Naive thymus-derived CD8-positive, alpha-beta T cell (primary cell): ENCODE measurements at regions not wholly inside any gene's neighbourhood (a gene's known extent, or its start where the extent isn't known, plus 50 kb on each side); places are given as distances from the start of the nearest gene placed in this dataset.
"Not testable (repeated sequence)": the region's sequence is repeated elsewhere in the genome, so short reads cannot be mapped to it uniquely, and the experiment has no call there.

Experiments
- ATAC-seq, 2 donors: fragments of 150-1000 bp; cut with Tn5 transposase in 1 of 2; sonication (Bioruptor Pico), chemical (Tn5 transposase) in 1 of 2; 1 replicate in 1 of 2; 2 replicates in 1 of 2; pipeline ENCODE4 v1.10.0; 2021; ENCODE audit warnings: mild to moderate bottlenecking in 2 of 2, moderate library complexity in 2 of 2
- POLR2A ChIA-PET: fragments of 350-600 bp; sonication (Branson Sonifier 250); formaldehyde crosslinking; loops from one replicate; lab custom pipeline; 2021; ENCODE audit warnings: antibody characterized with exemption; lab: Charles Lee
- DNase-seq, 10 donors: peaks; one replicate each; pipeline versions ENCODE4 v3.0.0 to v3.0.0-alpha.2; 2020 to 2022
- H3K27ac Mint-ChIP-seq, 10 donors: one replicate each; pipeline ENCODE4 v1.8.0; 2020 to 2022; ENCODE audit warnings: mild to moderate bottlenecking in 10 of 10, mixed read lengths in 10 of 10, moderate library complexity in 4 of 10, inconsistent platforms in 1 of 10
- H3K27me3 Mint-ChIP-seq, 5 donors: one replicate each; pipeline ENCODE4 v1.8.0; 2021 to 2022; ENCODE audit warnings: mixed read lengths in 5 of 5
- H3K36me3 Mint-ChIP-seq, 3 donors: one replicate each; pipeline ENCODE4 v1.8.0; 2020 to 2022; ENCODE audit warnings: mixed read lengths in 3 of 3, mild to moderate bottlenecking in 2 of 3, inconsistent platforms in 1 of 3
- H3K4me1 Mint-ChIP-seq, 4 donors: one replicate each; pipeline ENCODE4 v1.8.0; 2021 to 2022; ENCODE audit warnings: mixed read lengths in 4 of 4
- H3K4me3 Mint-ChIP-seq, 10 donors: one replicate each; pipeline ENCODE4 v1.8.0; 2020 to 2022; ENCODE audit warnings: mild to moderate bottlenecking in 10 of 10, mixed read lengths in 10 of 10, moderate library complexity in 6 of 10, inconsistent platforms in 1 of 10
- H3K9me3 Mint-ChIP-seq, 9 donors: one replicate each; pipeline ENCODE4 v1.8.0; 2020 to 2022; ENCODE audit warnings: mixed read lengths in 9 of 9, mild to moderate bottlenecking in 3 of 9, inconsistent platforms in 1 of 9, moderate library complexity in 1 of 9

GRCh38 chr2:194870974-194871535, 786.0 kb upstream of the SLC39A10 start:
- Mint-ChIP-seq H3K27me3 (no peaks in the 10 kb centered on the region), H3K9me3 (no peaks in the 10 kb centered on the region), H3K4me1 (no peaks in the 10 kb centered on the region), H3K4me3 (no peak overlapping the region), H3K27ac (no peak overlapping the region), H3K36me3 (no peaks in the 10 kb centered on the region)
- POLR2A ChIA-PET = no interaction called here
- DNase-seq (no peak), ATAC-seq (no peak)

GRCh38 chr2:194867328-194867727, 789.7 kb upstream of the SLC39A10 start:
- no peak for DNase-seq
- H3K9me3 Mint-ChIP-seq = peaks cover 0 to 1% (median 0%) of the 10 kb centered on the region in 9 donors
- no peaks in the 10 kb centered on the region for H3K27me3 Mint-ChIP-seq
- no peak overlapping the region for H3K4me3 Mint-ChIP-seq
- no peaks in the 10 kb centered on the region for H3K36me3 Mint-ChIP-seq
- no peaks in the 10 kb centered on the region for H3K4me1 Mint-ChIP-seq
- H3K27ac Mint-ChIP-seq = no peak overlapping the region
- POLR2A ChIA-PET = no interaction called here
- ATAC-seq = no peak

- H3K27me3 Mint-ChIP-seq = peaks cover 0 to 6% (median 0%) of the 10 kb centered on the region in 5 donors
- no peak for ATAC-seq
- POLR2A ChIA-PET = no interaction called here
- H3K9me3 Mint-ChIP-seq = peaks cover 0 to 8% (median 3%) of the 10 kb centered on the region in 9 donors
- DNase-seq = no peak
- H3K4me3 Mint-ChIP-seq = no peak overlapping the region
- H3K4me1 Mint-ChIP-seq = no peaks in the 10 kb centered on the region
- H3K36me3 Mint-ChIP-seq = no peaks in the 10 kb centered on the region
- H3K27ac Mint-ChIP-seq = no peak overlapping the region
Observed at GRCh38 chr2:194854941-194855340, 802.1 kb upstream of the SLC39A10 start.

GRCh38 chr2:194842871-194843270, 814.2 kb upstream of the SLC39A10 start:
- POLR2A ChIA-PET = no interaction called here
- no peaks in the 10 kb centered on the region for H3K4me1 Mint-ChIP-seq
- H3K27ac Mint-ChIP-seq = no peak overlapping the region
- DNase-seq (no peak), ATAC-seq (no peak)
- peaks cover 0 to 7% (median 3%) of the 10 kb centered on the region in 5 donors for H3K27me3 Mint-ChIP-seq
- H3K4me3 Mint-ChIP-seq = no peak overlapping the region
- peaks cover 0 to 9% (median 0%) of the 10 kb centered on the region in 9 donors for H3K9me3 Mint-ChIP-seq
- no peaks in the 10 kb centered on the region for H3K36me3 Mint-ChIP-seq

- H3K4me1 Mint-ChIP-seq, DNase-seq, H3K36me3 Mint-ChIP-seq, H3K9me3 Mint-ChIP-seq, H3K27me3 Mint-ChIP-seq, ATAC-seq, H3K27ac Mint-ChIP-seq, POLR2A ChIA-PET, H3K4me3 Mint-ChIP-seq: not testable (repeated sequence)
Observed at GRCh38 chr2:194834371-194834770, 822.7 kb upstream of the SLC39A10 start.

- Mint-ChIP-seq H3K27me3 (no peaks in the 10 kb centered on the region), H3K9me3 (no peaks in the 10 kb centered on the region), H3K27ac (no peak overlapping the region), H3K4me1 (no peaks in the 10 kb centered on the region), H3K36me3 (no peaks in the 10 kb centered on the region), H3K4me3 (no peak overlapping the region)
- POLR2A ChIA-PET = no interaction called here
- ATAC-seq = no peak
- no peak for DNase-seq
Observed at GRCh38 chr2:194826241-194826640, 830.8 kb upstream of the SLC39A10 start.

- H3K9me3 Mint-ChIP-seq = no peaks in the 10 kb centered on the region
- DNase-seq (no peak), ATAC-seq (no peak)
- no peak overlapping the region for H3K4me3 Mint-ChIP-seq
- no peaks in the 10 kb centered on the region for H3K4me1 Mint-ChIP-seq
- H3K27me3 Mint-ChIP-seq = no peaks in the 10 kb centered on the region
- H3K36me3 Mint-ChIP-seq = no peaks in the 10 kb centered on the region
- H3K27ac Mint-ChIP-seq = no peak overlapping the region
- POLR2A ChIA-PET = no interaction called here
Observed at GRCh38 chr2:194824450-194824849, 832.6 kb upstream of the SLC39A10 start.

GRCh38 chr2:194822657-194823056, 834.4 kb upstream of the SLC39A10 start:
- H3K36me3 Mint-ChIP-seq = no peaks in the 10 kb centered on the region
- H3K27ac Mint-ChIP-seq = no peak overlapping the region
- H3K27me3 Mint-ChIP-seq = no peaks in the 10 kb centered on the region
- no peak for DNase-seq
- no peaks in the 10 kb centered on the region for H3K9me3 Mint-ChIP-seq
- no peak for ATAC-seq
- no peaks in the 10 kb centered on the region for H3K4me1 Mint-ChIP-seq
- POLR2A ChIA-PET = no interaction called here
- H3K4me3 Mint-ChIP-seq = no peak overlapping the region

GRCh38 chr2:194822097-194822496, 834.9 kb upstream of the SLC39A10 start:
- Mint-ChIP-seq H3K4me1 (no peaks in the 10 kb centered on the region), H3K36me3 (no peaks in the 10 kb centered on the region), H3K27ac (no peak overlapping the region), H3K9me3 (no peaks in the 10 kb centered on the region), H3K27me3 (no peaks in the 10 kb centered on the region), H3K4me3 (no peak overlapping the region)
- POLR2A ChIA-PET = no interaction called here
- DNase-seq (no peak), ATAC-seq (no peak)

GRCh38 chr2:194819367-194819766, 837.7 kb upstream of the SLC39A10 start:
- POLR2A ChIA-PET = no interaction called here
- Mint-ChIP-seq H3K4me1 (no peaks in the 10 kb centered on the region), H3K9me3 (no peaks in the 10 kb centered on the region), H3K27ac (no peak overlapping the region), H3K36me3 (no peaks in the 10 kb centered on the region), H3K27me3 (no peaks in the 10 kb centered on the region), H3K4me3 (no peak overlapping the region)
- DNase-seq (no peak), ATAC-seq (no peak)

- Mint-ChIP-seq H3K4me1 (no peaks in the 10 kb centered on the region), H3K27ac (no peak overlapping the region), H3K9me3 (no peaks in the 10 kb centered on the region), H3K27me3 (no peaks in the 10 kb centered on the region), H3K36me3 (no peaks in the 10 kb centered on the region), H3K4me3 (no peak overlapping the region)
- no peak for ATAC-seq
- POLR2A ChIA-PET = no interaction called here
- no peak for DNase-seq
Observed at GRCh38 chr2:194815475-194815874, 841.6 kb upstream of the SLC39A10 start.

- Mint-ChIP-seq H3K27ac (no peak overlapping the region), H3K4me1 (no peaks in the 10 kb centered on the region), H3K36me3 (peaks cover 0 to 8% (median 2%) of the 10 kb centered on the region in 3 donors), H3K27me3 (peaks cover 0 to 8% (median 0%) of the 10 kb centered on the region in 5 donors), H3K9me3 (peaks cover 0 to 34% (median 5%) of the 10 kb centered on the region in 9 donors), H3K4me3 (no peak overlapping the region)
- no peak for DNase-seq
- ATAC-seq = no peak
- POLR2A ChIA-PET = no interaction called here
Observed at GRCh38 chr2:194802589-194802988, 854.4 kb upstream of the SLC39A10 start.

GRCh38 chr2:194787071-194787470, 870.0 kb upstream of the SLC39A10 start:
- H3K4me1 Mint-ChIP-seq, ATAC-seq, H3K9me3 Mint-ChIP-seq, POLR2A ChIA-PET, H3K4me3 Mint-ChIP-seq, H3K27me3 Mint-ChIP-seq, H3K27ac Mint-ChIP-seq, H3K36me3 Mint-ChIP-seq, DNase-seq: not testable (repeated sequence)

GRCh38 chr2:194771394-194771793, 885.6 kb upstream of the SLC39A10 start:
- H3K36me3 Mint-ChIP-seq, ATAC-seq, H3K4me3 Mint-ChIP-seq, H3K4me1 Mint-ChIP-seq, H3K27ac Mint-ChIP-seq, POLR2A ChIA-PET, H3K9me3 Mint-ChIP-seq, DNase-seq, H3K27me3 Mint-ChIP-seq: not testable (repeated sequence)
